Stomach (tissue), 4 donors: ENCODE measurements at regions not wholly inside any gene's neighbourhood (a gene's known extent, or its start where the extent isn't known, plus 50 kb on each side); places are given as distances from the start of the nearest gene placed in this dataset.

ENCODE experiments used
- CTCF ChIP-seq, 7 experiments: fragments of 450-650 bp in 4 of 7; fragments of 200-600 bp in 3 of 7; sonication (generic) in 3 of 7; IDR thresholded peaks; one replicate each; pipeline ENCODE4 v1.5.1; 2016 to 2019; ENCODE audit warnings: antibody characterized with exemption in 7 of 7, control low read depth in 2 of 7, mild to moderate bottlenecking in 1 of 7
- POLR2A ChIP-seq, 4 donors: fragments of 450-650 bp; IDR thresholded peaks; one replicate each; pipeline ENCODE4 v1.6.1; 2016; ENCODE audit warnings: antibody characterized with exemption in 4 of 4, control low read depth in 2 of 4, mild to moderate bottlenecking in 1 of 4, moderate library complexity in 1 of 4

GRCh38 chr17:436571-436970 is 84.0 kb upstream of the RPH3AL start:
- TF ChIP-seq CTCF (IDR thresholded peaks at IDR 0.05): no peak
- TF ChIP-seq POLR2A (IDR thresholded peaks at IDR 0.05): no peak
